GM12891 (cell line): ENCODE measurements at regions not wholly inside any gene's neighbourhood (a gene's known extent, or its start where the extent isn't known, plus 50 kb on each side); places are given as distances from the start of the nearest gene placed in this dataset.
"Not testable (repeated sequence)": the region's sequence is repeated elsewhere in the genome, so short reads cannot be mapped to it uniquely, and the experiment has no call there.

Experiments
- DNase-seq: peaks from one replicate; pipeline ENCODE4 v3.0.0; 2011; ENCODE audit warnings: low spot score; ENCODE audit not compliant: insufficient read length
- FAIRE-seq: peaks from 2 replicates; lab custom pipeline; 2011; peaks lifted over from hg19 to GRCh38; lab: Jason Lieb, UNC
- PAX5 ChIP-seq: IDR thresholded peaks from 2 replicates; pipeline ENCODE4 v1.6.1; 2011; ENCODE audit warnings: low read length, moderate library complexity, mild to moderate bottlenecking; ENCODE audit not compliant: insufficient read depth, severe bottlenecking
- POLR2A ChIP-seq: IDR thresholded peaks from 2 replicates; pipeline ENCODE4 v1.6.1; 2011; ENCODE audit warnings: low read depth, low read length, control low read depth
- POLR2AphosphoS5 ChIP-seq: IDR thresholded peaks from 2 replicates; pipeline ENCODE4 v1.6.1; 2011; ENCODE audit warnings: low read depth, low read length, control low read depth
- POU2F2 ChIP-seq: IDR thresholded peaks from 2 replicates; pipeline ENCODE4 v1.6.1; 2011; ENCODE audit warnings: low read depth, mild to moderate bottlenecking, control low read depth, low read length, moderate library complexity
- SPI1 ChIP-seq: IDR thresholded peaks from 2 replicates; pipeline ENCODE4 v1.6.1; 2011; ENCODE audit warnings: low read depth, low read length, control low read depth
- TAF1 ChIP-seq: IDR thresholded peaks from 2 replicates; pipeline ENCODE4 v1.6.1; 2011; ENCODE audit warnings: low read depth, low read length, control low read depth

DNA sequence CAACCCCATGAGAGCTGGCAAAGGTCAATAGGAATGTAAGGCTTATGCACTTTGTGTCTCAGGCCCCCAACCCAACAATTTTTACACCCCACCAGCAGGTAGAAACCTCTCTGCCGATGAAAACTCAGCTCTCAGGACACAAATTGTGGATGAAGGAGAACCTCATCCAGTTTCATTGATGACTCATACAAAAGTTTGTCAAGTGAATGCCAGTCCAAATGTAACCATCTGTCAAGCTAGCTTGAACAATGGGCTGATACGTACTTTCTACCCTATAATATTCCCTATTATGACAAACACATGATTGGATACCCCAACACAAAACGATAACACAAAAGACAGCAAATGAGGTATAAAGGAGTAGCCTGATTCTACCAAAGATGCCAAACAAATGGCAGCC, 321.2 kb upstream of the TMEFF2 start:
- no peak for TF ChIP-seq POU2F2
- TF ChIP-seq POLR2AphosphoS5, result no peak
- TF ChIP-seq SPI1, result no peak
- TF ChIP-seq POLR2A, result no peak
- no peak for TF ChIP-seq PAX5
- no peak for TF ChIP-seq TAF1
- no peak for FAIRE-seq
- DNase-seq, result no peak

- TF ChIP-seq SPI1 (no peak), POLR2A (no peak), TAF1 (no peak), POU2F2 (no peak), PAX5 (no peak)
- DNase-seq (no peak), FAIRE-seq (no peak)
These were observed 318.8 kb upstream of the TMEFF2 start for GRCh38 chr2:192513575-192513974.

GRCh38 chr2:192507836-192508450, 313.2 kb upstream of the TMEFF2 start:
- not testable (repeated sequence) for DNase-seq, FAIRE-seq

GRCh38 chr2:192500550-192501200, 305.9 kb upstream of the TMEFF2 start:
- no peak for FAIRE-seq
- no peak for TF ChIP-seq POLR2AphosphoS5
- no peak for TF ChIP-seq PAX5
- no peak for TF ChIP-seq POLR2A
- no peak for TF ChIP-seq SPI1
- TF ChIP-seq POU2F2, result no peak
- no peak for TF ChIP-seq TAF1
- DNase-seq, result no peak

DNA sequence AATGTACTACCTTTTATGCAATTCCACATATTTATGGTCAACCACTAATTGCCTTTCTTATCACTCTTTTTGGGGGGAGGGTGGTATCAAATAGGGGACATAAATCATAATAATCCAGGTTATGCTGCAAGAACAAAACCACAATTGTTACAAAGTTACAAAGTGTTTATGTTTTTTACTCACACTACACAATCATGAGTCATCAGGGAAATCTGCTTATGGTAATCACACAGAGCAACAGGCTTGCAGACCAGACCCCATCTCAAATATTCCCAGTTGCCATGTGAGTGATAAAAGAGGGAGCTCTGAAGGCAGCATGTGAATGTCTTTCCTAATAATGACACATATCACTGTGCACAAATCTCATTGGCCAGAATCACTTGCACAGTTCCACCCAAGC, 304.7 kb upstream of the TMEFF2 start:
- no peak for DNase-seq
- no peak for FAIRE-seq
- TF ChIP-seq POLR2AphosphoS5 (no peak), POU2F2 (no peak), SPI1 (no peak), TAF1 (no peak), POLR2A (no peak), PAX5 (no peak)

DNA sequence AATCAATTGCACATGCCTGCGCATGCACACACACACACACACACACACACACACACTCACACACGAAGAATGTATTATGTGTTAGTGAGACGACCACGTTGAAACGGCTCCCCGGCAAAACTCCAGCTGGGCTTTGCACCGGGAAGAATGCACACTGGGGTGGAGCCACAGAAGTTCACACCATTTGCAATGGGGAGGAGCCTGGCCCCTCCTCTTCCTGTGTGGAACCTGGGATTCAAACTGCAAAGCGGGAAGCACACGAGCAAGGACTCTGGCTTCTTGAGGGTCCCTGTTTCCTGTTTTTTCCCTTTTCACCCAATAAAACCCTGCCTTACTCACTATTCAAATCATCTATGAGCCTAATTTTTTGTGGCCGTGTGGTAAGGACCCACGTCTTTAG, 304.0 kb upstream of the TMEFF2 start:
- TF ChIP-seq POU2F2, result no peak
- no peak for TF ChIP-seq SPI1
- no peak for TF ChIP-seq POLR2AphosphoS5
- no peak for TF ChIP-seq PAX5
- no peak for TF ChIP-seq TAF1
- no peak for TF ChIP-seq POLR2A
- FAIRE-seq (no peak), DNase-seq (no peak)

GRCh38 chr2:192488158-192488557, 293.4 kb upstream of the TMEFF2 start:
- FAIRE-seq, DNase-seq: not testable (repeated sequence)

DNA sequence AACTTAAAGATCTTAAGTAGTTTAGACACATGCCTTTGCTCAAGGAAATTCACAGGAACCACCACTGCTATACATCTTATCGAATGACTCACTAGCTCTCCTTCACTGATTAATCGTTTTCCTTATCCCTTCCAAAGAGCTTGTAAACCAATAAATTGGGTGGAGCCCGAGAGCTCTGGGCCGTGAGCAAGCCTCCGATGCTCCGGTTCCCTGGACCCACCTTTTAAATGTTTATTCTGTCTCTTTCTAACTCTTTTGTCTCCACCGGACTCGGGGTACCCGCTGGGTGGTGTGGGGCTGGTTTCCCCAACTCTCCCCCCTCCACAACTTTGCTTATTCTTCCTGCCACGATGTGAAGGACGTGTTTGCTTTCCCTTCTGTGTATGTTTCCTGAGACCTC, 292.9 kb upstream of the TMEFF2 start:
- DNase-seq (no peak), FAIRE-seq (no peak)
- TF ChIP-seq POLR2A (no peak), POLR2AphosphoS5 (no peak), TAF1 (no peak), SPI1 (no peak), POU2F2 (no peak), PAX5 (no peak)

DNA sequence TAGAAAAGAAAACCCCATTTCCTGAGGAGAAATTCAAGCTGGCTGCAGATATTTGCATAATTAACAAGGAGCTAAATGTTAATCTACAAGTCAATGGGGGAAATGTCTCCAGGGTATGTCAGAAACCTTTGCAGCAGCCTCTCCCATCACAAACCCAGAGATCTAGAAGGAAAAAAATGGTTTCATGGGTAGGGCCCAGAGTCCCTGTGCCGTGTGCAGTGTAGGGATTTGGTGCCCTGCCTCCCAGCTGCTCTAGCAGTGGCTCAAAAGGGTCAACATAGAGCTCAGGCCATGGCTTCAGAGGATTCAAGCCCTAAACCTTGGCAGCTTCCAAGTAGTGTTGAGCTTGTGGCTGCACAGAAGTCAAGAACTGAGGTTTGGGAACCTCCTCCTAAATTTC, 290.2 kb upstream of the TMEFF2 start:
- DNase-seq (no peak), FAIRE-seq (no peak)
- TF ChIP-seq POLR2AphosphoS5 (no peak), POLR2A (no peak), POU2F2 (no peak), SPI1 (no peak), PAX5 (no peak), TAF1 (no peak)

- TF ChIP-seq POLR2A, result no peak
- TF ChIP-seq PAX5, result no peak
- no peak for TF ChIP-seq POLR2AphosphoS5
- TF ChIP-seq TAF1, result no peak
- DNase-seq (no peak), FAIRE-seq (no peak)
These were observed 286.3 kb upstream of the TMEFF2 start for GRCh38 chr2:192480984-192481383.

- DNase-seq (no peak), FAIRE-seq (no peak)
- no peak for TF ChIP-seq POLR2AphosphoS5
- TF ChIP-seq POLR2A, result no peak
- TF ChIP-seq TAF1, result no peak
- TF ChIP-seq SPI1, result no peak
- TF ChIP-seq POU2F2, result no peak
- TF ChIP-seq PAX5, result no peak
These were observed 278.6 kb upstream of the TMEFF2 start for GRCh38 chr2:192473331-192473730.
